Vagina (tissue), 2 donors: ENCODE measurements at regions not wholly inside any gene's neighbourhood (a gene's known extent, or its start where the extent isn't known, plus 50 kb on each side); places are given as distances from the start of the nearest gene placed in this dataset.

Experiments used
- DNase-seq, 2 donors: peaks; one replicate each; pipeline ENCODE4 v3.0.0-alpha.2; 2017; ENCODE audit errors: extremely low spot score in 2 of 2
- H3K27ac ChIP-seq: fragments of 200-600 bp; sonication (generic); one replicate; pipeline ENCODE4 v1.5.1; 2019
- H3K27me3 ChIP-seq: fragments of 200-600 bp; sonication (generic); one replicate; pipeline ENCODE4 v1.5.1; 2019
- H3K36me3 ChIP-seq, 2 donors: fragments of 200-600 bp; sonication (generic); one replicate each; pipeline ENCODE4 v1.5.1; 2017 to 2019
- H3K4me1 ChIP-seq: fragments of 200-600 bp; sonication (generic); one replicate; pipeline ENCODE4 v1.5.1; 2019
- H3K4me3 ChIP-seq, 2 donors: fragments of 200-600 bp; sonication (generic); 1 replicate in 1 of 2; 2 replicates in 1 of 2; pipeline ENCODE4 v1.5.1; 2016 to 2019
- H3K9me3 ChIP-seq: fragments of 200-600 bp; sonication (generic); one replicate; pipeline ENCODE4 v1.5.1; 2019
- POLR2A ChIP-seq, 2 donors: fragments of 450-650 bp; IDR thresholded peaks; one replicate each; pipeline ENCODE4 v1.6.1; 2017; ENCODE audit warnings: antibody characterized with exemption in 2 of 2, mild to moderate bottlenecking in 2 of 2, moderate library complexity in 2 of 2
- POLR2AphosphoS5 ChIP-seq, 2 donors: sonication (generic); formaldehyde crosslinking; IDR thresholded peaks; one replicate each; pipeline ENCODE4 v1.9.0; 2017; ENCODE audit warnings: antibody characterized with exemption in 2 of 2, mild to moderate bottlenecking in 2 of 2, low read depth in 1 of 2; ENCODE audit not compliant: insufficient read depth in 1 of 2
- intact Hi-C: fragments of 100-400 bp; cut with DNase I; formaldehyde crosslinking; loops from one replicate; pipeline ENCODE4 v1.15.1; 2023
- TF ChIP-seq, protein P1 (sequence below), 3 experiments: fragments of 450-650 bp in 2 of 3; fragments of 200-600 bp in 1 of 3; sonication (generic) in 1 of 3; IDR thresholded peaks; one replicate each; pipeline ENCODE4 v1.5.1; 2017 to 2019; ENCODE audit warnings: antibody characterized with exemption in 3 of 3, mild to moderate bottlenecking in 2 of 3, moderate library complexity in 2 of 3

GRCh38 chr2:217248312-217248935 lies 388.6 kb upstream of the TNP1 start:
- no peak overlapping the region for H3K4me3 ChIP-seq
- intact Hi-C loops, result loop anchor here (5.0 kb wide), 1 partner anchor 551 kb away; the partner anchor contains the start of gene IGFBP5
- TF ChIP-seq POLR2AphosphoS5 (IDR thresholded peaks at IDR 0.05; ENCODE audit: insufficient read depth in 1 of 2, low read depth in 1 of 2), result peak; percentile 33 to 82
- TF ChIP-seq, protein P1, sequence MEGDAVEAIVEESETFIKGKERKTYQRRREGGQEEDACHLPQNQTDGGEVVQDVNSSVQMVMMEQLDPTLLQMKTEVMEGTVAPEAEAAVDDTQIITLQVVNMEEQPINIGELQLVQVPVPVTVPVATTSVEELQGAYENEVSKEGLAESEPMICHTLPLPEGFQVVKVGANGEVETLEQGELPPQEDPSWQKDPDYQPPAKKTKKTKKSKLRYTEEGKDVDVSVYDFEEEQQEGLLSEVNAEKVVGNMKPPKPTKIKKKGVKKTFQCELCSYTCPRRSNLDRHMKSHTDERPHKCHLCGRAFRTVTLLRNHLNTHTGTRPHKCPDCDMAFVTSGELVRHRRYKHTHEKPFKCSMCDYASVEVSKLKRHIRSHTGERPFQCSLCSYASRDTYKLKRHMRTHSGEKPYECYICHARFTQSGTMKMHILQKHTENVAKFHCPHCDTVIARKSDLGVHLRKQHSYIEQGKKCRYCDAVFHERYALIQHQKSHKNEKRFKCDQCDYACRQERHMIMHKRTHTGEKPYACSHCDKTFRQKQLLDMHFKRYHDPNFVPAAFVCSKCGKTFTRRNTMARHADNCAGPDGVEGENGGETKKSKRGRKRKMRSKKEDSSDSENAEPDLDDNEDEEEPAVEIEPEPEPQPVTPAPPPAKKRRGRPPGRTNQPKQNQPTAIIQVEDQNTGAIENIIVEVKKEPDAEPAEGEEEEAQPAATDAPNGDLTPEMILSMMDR (IDR thresholded peaks at IDR 0.05), result no peak
- peak overlapping the region; percentile 80 for H3K27ac ChIP-seq
- DNase-seq, result no peak
- H3K4me1 ChIP-seq, result peaks cover 35% of the 10 kb centered on the region
- H3K36me3 ChIP-seq, result no peaks in the 10 kb centered on the region
- H3K9me3 ChIP-seq, result no peaks in the 10 kb centered on the region
- no peaks in the 10 kb centered on the region for H3K27me3 ChIP-seq

DNA sequence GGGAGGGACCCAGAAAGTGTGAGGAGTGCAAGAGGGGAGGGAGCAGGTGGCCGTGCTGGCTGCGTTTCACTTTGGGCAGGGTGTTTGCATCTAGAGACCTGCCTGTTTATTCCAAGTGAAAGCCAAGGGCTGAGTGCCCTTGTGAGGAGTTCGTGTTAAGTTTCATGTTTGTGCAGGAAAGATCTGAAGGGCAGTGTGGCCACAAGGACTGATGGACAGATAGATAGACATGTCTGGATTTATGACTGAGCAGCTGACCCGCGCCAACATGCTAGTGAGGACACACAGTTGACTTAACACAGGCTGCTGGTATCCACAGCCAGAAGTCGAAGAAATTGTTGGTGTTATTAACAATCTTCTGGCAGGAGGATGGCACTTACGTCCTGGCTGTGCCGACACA lies 387.6 kb upstream of the TNP1 start:
- Histone ChIP-seq H3K36me3 (no peaks in the 10 kb centered on the region), H3K4me3 (no peak overlapping the region), H3K27me3 (no peaks in the 10 kb centered on the region), H3K27ac (peak overlapping the region; percentile 80), H3K4me1 (peaks cover 35% of the 10 kb centered on the region), H3K9me3 (no peaks in the 10 kb centered on the region)
- TF ChIP-seq POLR2A (IDR thresholded peaks at IDR 0.05), result no peak
- TF ChIP-seq, protein P1 (IDR thresholded peaks at IDR 0.05), result no peak
- TF ChIP-seq POLR2AphosphoS5 (IDR thresholded peaks at IDR 0.05; ENCODE audit: insufficient read depth in 1 of 2, low read depth in 1 of 2), result no peak
- intact Hi-C loops, result loop anchor here (5.0 kb wide), 1 partner anchor 550 kb away; the partner anchor contains the start of gene IGFBP5
- DNase-seq, result no peak

DNA sequence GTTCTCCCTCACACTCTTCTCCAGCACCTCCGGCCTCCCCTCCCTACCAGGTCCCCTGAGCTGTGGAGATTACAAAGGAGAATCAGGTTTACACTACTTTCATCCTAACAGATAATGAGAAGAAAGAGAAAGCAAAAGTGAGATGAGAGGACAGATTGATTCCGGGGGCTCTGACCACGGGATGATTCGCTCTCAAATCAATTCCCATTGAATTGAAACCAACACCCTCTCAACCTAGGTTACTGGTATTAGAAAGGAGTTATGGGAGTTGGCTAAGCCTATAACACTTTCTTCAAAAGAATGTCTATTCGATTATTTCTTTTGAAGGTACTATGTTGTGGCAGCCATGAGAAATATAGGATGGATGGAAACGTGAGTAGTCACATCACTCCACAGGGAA lies 386.2 kb upstream of the TNP1 start:
- peaks cover 35% of the 10 kb centered on the region for H3K4me1 ChIP-seq
- no peak overlapping the region for H3K27ac ChIP-seq
- intact Hi-C loops, result loop anchor here (5.0 kb wide), 1 partner anchor 549 kb away; the partner anchor contains the start of gene IGFBP5
- no peaks in the 10 kb centered on the region for H3K9me3 ChIP-seq
- no peaks in the 10 kb centered on the region for H3K36me3 ChIP-seq
- no peaks in the 10 kb centered on the region for H3K27me3 ChIP-seq
- no peak overlapping the region for H3K4me3 ChIP-seq
- TF ChIP-seq, protein P1 (IDR thresholded peaks at IDR 0.05), result no peak
- TF ChIP-seq POLR2AphosphoS5 (IDR thresholded peaks at IDR 0.05; ENCODE audit: insufficient read depth in 1 of 2, low read depth in 1 of 2) (no peak), POLR2A (IDR thresholded peaks at IDR 0.05) (no peak)
- no peak for DNase-seq

- no peak for DNase-seq
- no peak for TF ChIP-seq POLR2A (IDR thresholded peaks at IDR 0.05)
- no peak for TF ChIP-seq POLR2AphosphoS5 (IDR thresholded peaks at IDR 0.05; ENCODE audit: insufficient read depth in 1 of 2, low read depth in 1 of 2)
- TF ChIP-seq, protein P1 (IDR thresholded peaks at IDR 0.05), result no peak
- Histone ChIP-seq H3K9me3 (no peaks in the 10 kb centered on the region), H3K27ac (no peak overlapping the region), H3K4me3 (no peak overlapping the region), H3K27me3 (no peaks in the 10 kb centered on the region), H3K4me1 (peaks cover 26% of the 10 kb centered on the region), H3K36me3 (no peaks in the 10 kb centered on the region)
- intact Hi-C loops, result loop anchor here (5.0 kb wide), 1 partner anchor 548 kb away; the partner anchor contains the start of gene IGFBP5
These were observed 385.0 kb upstream of the TNP1 start for GRCh38 chr2:217244815-217245214.

GRCh38 chr2:217242947-217243346 lies 383.1 kb upstream of the TNP1 start:
- no peaks in the 10 kb centered on the region for H3K36me3 ChIP-seq
- TF ChIP-seq, protein P1 (IDR thresholded peaks at IDR 0.05), result no peak
- TF ChIP-seq POLR2AphosphoS5 (IDR thresholded peaks at IDR 0.05; ENCODE audit: insufficient read depth in 1 of 2, low read depth in 1 of 2) (no peak), POLR2A (IDR thresholded peaks at IDR 0.05) (no peak)
- no peaks in the 10 kb centered on the region for H3K9me3 ChIP-seq
- intact Hi-C loops, result no loop called here
- no peak for DNase-seq
- no peak overlapping the region for H3K27ac ChIP-seq
- H3K27me3 ChIP-seq, result no peaks in the 10 kb centered on the region
- H3K4me1 ChIP-seq, result peaks cover 8% of the 10 kb centered on the region
- H3K4me3 ChIP-seq, result no peak overlapping the region
